Neuronal stem cell (in vitro differentiated cells): ENCODE measurements at regions not wholly inside any gene's neighbourhood (a gene's known extent, or its start where the extent isn't known, plus 50 kb on each side); places are given as distances from the start of the nearest gene placed in this dataset.

ENCODE experiments used
- DNase-seq: peaks from one replicate; pipeline ENCODE4 v3.0.0-alpha.2; 2013; ENCODE audit warnings: low spot score
- H2AFZ ChIP-seq: one replicate; pipeline ENCODE4 v1.6.1; 2013; ENCODE audit warnings: mild to moderate bottlenecking, low read length, inconsistent platforms
- H2AK5ac ChIP-seq: 2 replicates; pipeline ENCODE4 v1.6.1; 2013; ENCODE audit warnings: low read depth, mild to moderate bottlenecking, inconsistent platforms, low read length, moderate library complexity, mixed read lengths
- H2BK120ac ChIP-seq: 2 replicates; pipeline ENCODE4 v1.6.1; 2013; ENCODE audit warnings: low read depth, mild to moderate bottlenecking, inconsistent platforms, low read length, moderate library complexity, mixed read lengths
- H2BK12ac ChIP-seq: one replicate; pipeline ENCODE4 v1.6.1; 2013; ENCODE audit warnings: low read length, inconsistent platforms
- H2BK15ac ChIP-seq: 2 replicates; pipeline ENCODE4 v1.6.1; 2013; ENCODE audit warnings: mild to moderate bottlenecking, low read length, inconsistent platforms, mixed read lengths
- H2BK5ac ChIP-seq: one replicate; pipeline ENCODE4 v1.6.1; 2013; ENCODE audit warnings: inconsistent platforms, mild to moderate bottlenecking, low read length, moderate library complexity
- H3K14ac ChIP-seq: one replicate; pipeline ENCODE4 v1.6.1; 2013; ENCODE audit warnings: low read length, inconsistent platforms
- H3K18ac ChIP-seq: 2 replicates; pipeline ENCODE4 v1.6.1; 2013; ENCODE audit warnings: low read length, inconsistent platforms
- H3K23ac ChIP-seq: 2 replicates; pipeline ENCODE4 v1.6.1; 2013; ENCODE audit warnings: low read depth, mild to moderate bottlenecking, mixed read lengths, low read length, inconsistent platforms; ENCODE audit not compliant: poor library complexity
- H3K27ac ChIP-seq: replicated peaks from 3 replicates; pipeline ENCODE4 v1.5.1; 2013; ENCODE audit warnings: low read length, inconsistent platforms
- H3K27me3 ChIP-seq, 3 experiments: 2 replicates each; pipeline ENCODE4 v1.6.1; 2013; ENCODE audit warnings: low read length in 3 of 3, mild to moderate bottlenecking in 2 of 3, inconsistent platforms in 1 of 3, low read depth in 1 of 3, mixed read lengths in 1 of 3, moderate library complexity in 1 of 3; ENCODE audit not compliant: control insufficient read depth in 3 of 3, insufficient read depth in 3 of 3
- H3K36me3 ChIP-seq, 2 donors: replicated peaks in 1 of 2; 2 replicates each; pipeline ENCODE4 v1.6.1; 2013; ENCODE audit warnings: low read length in 2 of 2; ENCODE audit not compliant: control insufficient read depth in 2 of 2, insufficient read depth in 2 of 2
- H3K4ac ChIP-seq: 2 replicates; pipeline ENCODE4 v1.6.1; 2013; ENCODE audit warnings: inconsistent platforms, mild to moderate bottlenecking, low read length, moderate library complexity
- H3K4me1 ChIP-seq, 2 donors: 1 replicate in 1 of 2; 2 replicates in 1 of 2; pipeline ENCODE4 v1.6.1; 2013; ENCODE audit warnings: low read length in 2 of 2, low read depth in 1 of 2; ENCODE audit not compliant: control insufficient read depth in 2 of 2, insufficient read depth in 1 of 2
- H3K4me2 ChIP-seq: one replicate; pipeline ENCODE4 v1.6.1; 2013; ENCODE audit warnings: mild to moderate bottlenecking, low read length, inconsistent platforms; ENCODE audit not compliant: insufficient read depth, poor library complexity, severe bottlenecking
- H3K4me3 ChIP-seq, 2 donors: 2 replicates each; pipeline ENCODE4 v1.5.1; 2013; ENCODE audit warnings: low read length in 2 of 2, mild to moderate bottlenecking in 2 of 2, inconsistent platforms in 1 of 2, moderate library complexity in 1 of 2
- H3K79me1 ChIP-seq: one replicate; pipeline ENCODE4 v1.6.1; 2013; ENCODE audit warnings: low read depth, mild to moderate bottlenecking, inconsistent platforms, low read length, moderate library complexity
- H3K9ac ChIP-seq: one replicate; pipeline ENCODE4 v1.6.1; 2013; ENCODE audit warnings: mild to moderate bottlenecking, low read depth, low read length, inconsistent platforms; ENCODE audit not compliant: poor library complexity
- H3K9me3 ChIP-seq, 2 donors: replicated peaks in 1 of 2; 2 replicates each; pipeline versions ENCODE3 to v1.6.1; 2013; ENCODE audit warnings: low read length in 2 of 2, mild to moderate bottlenecking in 2 of 2, inconsistent platforms in 1 of 2, low read depth in 1 of 2, mixed read lengths in 1 of 2, moderate library complexity in 1 of 2; ENCODE audit not compliant: control insufficient read depth in 2 of 2, insufficient read depth in 1 of 2
- H4K8ac ChIP-seq: one replicate; pipeline ENCODE4 v1.6.1; 2013; ENCODE audit warnings: low read depth, mild to moderate bottlenecking, inconsistent platforms, low read length, moderate library complexity
- H4K91ac ChIP-seq: one replicate; pipeline ENCODE4 v1.6.1; 2013; ENCODE audit warnings: low read length, low read depth, mild to moderate bottlenecking, inconsistent platforms; ENCODE audit not compliant: poor library complexity
- WGBS, 2 donors: extraction: QIAGEN DNeasy Blood & Tissue Kit; methylation state at CpG; one replicate each; pipeline ENCODE4 v1.1.7; 2013; ENCODE audit warnings: missing lambda C conversion rate in 2 of 2, mixed read lengths in 1 of 2; ENCODE audit not compliant: insufficient read length in 2 of 2, insufficient replicate concordance in 1 of 2; ENCODE audit errors: extremely low coverage in 2 of 2; 5-methylcytosine and 5-hydroxymethylcytosine counted together

GRCh38 chr2:196544906-196545433, 94.5 kb upstream of the CCDC150 start:
- Histone ChIP-seq H3K27me3 (no peaks in the 10 kb centered on the region), H3K18ac (no peak overlapping the region), H2AK5ac (no peak overlapping the region), H3K9me3 (no peaks in the 10 kb centered on the region), H3K4ac (no peak overlapping the region), H3K4me2 (no peak overlapping the region), H2BK15ac (no peak overlapping the region), H3K27ac (no peak overlapping the region), H3K4me3 (no peak overlapping the region), H3K9ac (no peak overlapping the region), H2BK12ac (no peak overlapping the region), H3K79me1 (no peaks in the 10 kb centered on the region), H3K4me1 (peaks cover 0 to 2% of the 10 kb centered on the region in 2 donors), H2AFZ (no peak overlapping the region), H4K91ac (no peak overlapping the region), H3K23ac (no peak overlapping the region), H3K14ac (no peak overlapping the region), H2BK120ac (no peak overlapping the region), H4K8ac (no peak overlapping the region), H3K36me3 (no peaks in the 10 kb centered on the region), H2BK5ac (no peak overlapping the region)
- WGBS, 2 donors = no CpG with 5 or more reads among the region's 3 CpGs
- DNase-seq = no peak

GRCh38 chr2:196546151-196546919, 93.2 kb upstream of the CCDC150 start:
- no CpG with 5 or more reads among the region's 4 CpGs for WGBS, 2 donors
- no peak for DNase-seq
- H3K36me3 ChIP-seq = no peaks in the 10 kb centered on the region
- no peaks in the 10 kb centered on the region for H3K79me1 ChIP-seq
- no peak overlapping the region for H2AFZ ChIP-seq
- H2BK120ac ChIP-seq = no peak overlapping the region
- no peaks in the 10 kb centered on the region for H3K27me3 ChIP-seq
- no peak overlapping the region for H2AK5ac ChIP-seq
- H3K18ac ChIP-seq = no peak overlapping the region
- H3K4me1 ChIP-seq = peaks cover 2 to 3% of the 10 kb centered on the region in 2 donors
- no peak overlapping the region for H2BK12ac ChIP-seq
- no peak overlapping the region for H3K14ac ChIP-seq
- no peak overlapping the region for H3K27ac ChIP-seq
- H3K23ac ChIP-seq = no peak overlapping the region
- H4K91ac ChIP-seq = no peak overlapping the region
- no peak overlapping the region for H4K8ac ChIP-seq
- no peak overlapping the region for H2BK5ac ChIP-seq
- no peaks in the 10 kb centered on the region for H3K9me3 ChIP-seq
- H3K4ac ChIP-seq = no peak overlapping the region
- H3K4me3 ChIP-seq = no peak overlapping the region
- H2BK15ac ChIP-seq = no peak overlapping the region
- H3K9ac ChIP-seq = no peak overlapping the region
- H3K4me2 ChIP-seq = no peak overlapping the region

- Histone ChIP-seq H3K9me3 (no peaks in the 10 kb centered on the region), H3K4me2 (no peak overlapping the region), H4K8ac (no peak overlapping the region), H2AFZ (no peak overlapping the region), H2BK120ac (no peak overlapping the region), H3K36me3 (no peaks in the 10 kb centered on the region), H3K79me1 (no peaks in the 10 kb centered on the region), H2BK12ac (no peak overlapping the region), H3K4ac (no peak overlapping the region), H2BK5ac (no peak overlapping the region), H2AK5ac (no peak overlapping the region), H4K91ac (no peak overlapping the region), H3K27ac (no peak overlapping the region), H3K18ac (no peak overlapping the region), H3K4me3 (no peak overlapping the region), H3K9ac (no peak overlapping the region), H3K4me1 (peaks cover 1 to 3% of the 10 kb centered on the region in 2 donors), H3K27me3 (no peaks in the 10 kb centered on the region), H2BK15ac (no peak overlapping the region), H3K14ac (no peak overlapping the region), H3K23ac (no peak overlapping the region)
- DNase-seq = no peak
- WGBS, 2 donors = no CpG with 5 or more reads among the region's 3 CpGs
Measured at GRCh38 chr2:196549052-196549451, 90.5 kb upstream of the CCDC150 start.

- Histone ChIP-seq H3K9ac (no peak overlapping the region), H3K4me2 (no peak overlapping the region), H2BK12ac (no peak overlapping the region), H3K18ac (no peak overlapping the region), H3K14ac (no peak overlapping the region), H2BK120ac (no peak overlapping the region), H3K79me1 (no peaks in the 10 kb centered on the region), H2BK15ac (no peak overlapping the region), H3K23ac (no peak overlapping the region), H3K4ac (no peak overlapping the region), H4K91ac (no peak overlapping the region), H2BK5ac (no peak overlapping the region), H3K4me1 (peaks cover 0 to 3% of the 10 kb centered on the region in 2 donors), H2AFZ (no peak overlapping the region), H3K9me3 (peaks cover 0 to 2% of the 10 kb centered on the region in 2 donors), H3K27me3 (no peaks in the 10 kb centered on the region), H3K27ac (no peak overlapping the region), H3K4me3 (no peak overlapping the region), H4K8ac (no peak overlapping the region), H3K36me3 (no peaks in the 10 kb centered on the region), H2AK5ac (no peak overlapping the region)
- DNase-seq = no peak
Measured at GRCh38 chr2:196551014-196551413, 88.5 kb upstream of the CCDC150 start.
